ENCODE measurements at regions not wholly inside any gene's neighbourhood (a gene's known extent, or its start where the extent isn't known, plus 50 kb on each side); places are given as distances from the start of the nearest gene placed in this dataset.

DNA sequence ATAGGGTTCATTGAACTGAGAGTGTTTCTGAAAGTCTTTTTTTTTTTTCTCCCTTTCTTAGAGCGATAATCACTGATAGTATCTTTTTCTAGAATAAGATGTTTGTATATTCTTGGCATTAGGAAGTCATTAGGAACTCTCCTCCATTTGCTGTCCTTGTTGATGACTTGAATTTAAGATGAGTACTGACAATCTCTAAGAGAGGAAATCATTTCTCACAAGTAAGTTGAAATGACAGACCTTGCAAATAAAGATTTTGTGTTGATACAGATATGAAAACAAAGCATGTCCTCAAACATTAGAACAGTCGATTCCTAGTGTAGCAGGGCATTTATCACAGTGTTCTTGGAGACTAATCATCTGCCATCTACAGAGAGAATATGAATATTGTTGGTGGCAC, 458.4 kb upstream of the SYT1 start:
- no peak for TF ChIP-seq EP300 (IDR thresholded peaks at IDR 0.05; ENCODE audit: low read depth)
- TF ChIP-seq, protein P1, sequence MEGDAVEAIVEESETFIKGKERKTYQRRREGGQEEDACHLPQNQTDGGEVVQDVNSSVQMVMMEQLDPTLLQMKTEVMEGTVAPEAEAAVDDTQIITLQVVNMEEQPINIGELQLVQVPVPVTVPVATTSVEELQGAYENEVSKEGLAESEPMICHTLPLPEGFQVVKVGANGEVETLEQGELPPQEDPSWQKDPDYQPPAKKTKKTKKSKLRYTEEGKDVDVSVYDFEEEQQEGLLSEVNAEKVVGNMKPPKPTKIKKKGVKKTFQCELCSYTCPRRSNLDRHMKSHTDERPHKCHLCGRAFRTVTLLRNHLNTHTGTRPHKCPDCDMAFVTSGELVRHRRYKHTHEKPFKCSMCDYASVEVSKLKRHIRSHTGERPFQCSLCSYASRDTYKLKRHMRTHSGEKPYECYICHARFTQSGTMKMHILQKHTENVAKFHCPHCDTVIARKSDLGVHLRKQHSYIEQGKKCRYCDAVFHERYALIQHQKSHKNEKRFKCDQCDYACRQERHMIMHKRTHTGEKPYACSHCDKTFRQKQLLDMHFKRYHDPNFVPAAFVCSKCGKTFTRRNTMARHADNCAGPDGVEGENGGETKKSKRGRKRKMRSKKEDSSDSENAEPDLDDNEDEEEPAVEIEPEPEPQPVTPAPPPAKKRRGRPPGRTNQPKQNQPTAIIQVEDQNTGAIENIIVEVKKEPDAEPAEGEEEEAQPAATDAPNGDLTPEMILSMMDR (IDR thresholded peaks at IDR 0.05), result no peak
- TF ChIP-seq POLR2A (IDR thresholded peaks at IDR 0.05), result no peak

All from transverse colon (tissue), 3 donors.